WERI-Rb-1 (cell line): ENCODE measurements at regions not wholly inside any gene's neighbourhood (a gene's known extent, or its start where the extent isn't known, plus 50 kb on each side); places are given as distances from the start of the nearest gene placed in this dataset.

Experiments used
- DNase-seq: peaks from one replicate; pipeline ENCODE4 v3.0.0-alpha.2; 2020
- H3K27ac ChIP-seq: fragments of 250-450 bp; sonication (Bioruptor Pico); 2 replicates; pipeline ENCODE4 v1.5.1; 2020; ENCODE audit warnings: mild to moderate bottlenecking, moderate library complexity
- H3K27me3 ChIP-seq: fragments of 250-450 bp; sonication (Bioruptor Pico); 2 replicates; pipeline ENCODE4 v1.5.1; 2021; ENCODE audit warnings: mild to moderate bottlenecking, low read depth, moderate library complexity; ENCODE audit not compliant: insufficient read depth, severe bottlenecking
- H3K36me3 ChIP-seq: fragments of 250-450 bp; sonication (Bioruptor Pico); 2 replicates; pipeline ENCODE4 v1.5.1; 2020; ENCODE audit warnings: mild to moderate bottlenecking, moderate library complexity
- H3K4me3 ChIP-seq: 2 replicates; pipeline ENCODE4 v1.5.1; 2011; ENCODE audit warnings: low read depth, mild to moderate bottlenecking, control low read depth, low read length
- H3K9me3 ChIP-seq: fragments of 250-450 bp; sonication (Bioruptor Pico); 2 replicates; pipeline ENCODE4 v1.5.1; 2021; ENCODE audit warnings: mild to moderate bottlenecking, moderate library complexity; ENCODE audit not compliant: severe bottlenecking
- TF ChIP-seq, protein P1 (sequence below): IDR thresholded peaks from 2 replicates; pipeline ENCODE4 v1.5.1; 2011; ENCODE audit warnings: low read depth, mild to moderate bottlenecking, control low read depth, inconsistent platforms, low read length

DNA sequence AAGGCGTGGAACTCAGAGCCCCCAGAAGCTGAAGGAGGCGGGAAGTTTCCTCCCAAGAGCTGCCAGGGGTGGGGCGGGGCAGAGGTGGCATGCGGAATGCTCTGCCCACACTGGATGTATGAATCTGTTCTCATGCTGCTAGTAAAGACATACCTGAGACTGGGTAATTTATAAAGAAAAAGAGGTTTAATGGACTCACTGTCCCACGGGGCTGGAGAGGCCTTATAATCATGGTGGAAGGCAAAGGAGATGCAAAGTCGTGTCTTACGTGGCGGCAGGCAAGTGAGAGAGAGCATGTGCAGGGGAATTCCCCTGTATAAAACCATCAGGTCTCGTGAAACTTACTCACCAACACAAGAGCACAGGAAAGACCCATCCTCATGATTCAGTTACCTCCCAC is 57.6 kb downstream of the SMIM38 start:
- no peak overlapping the region for H3K4me3 ChIP-seq
- H3K9me3 ChIP-seq, result peaks cover 3% of the 10 kb centered on the region
- peaks cover 2% of the 10 kb centered on the region for H3K27me3 ChIP-seq
- H3K36me3 ChIP-seq, result no peaks in the 10 kb centered on the region
- TF ChIP-seq, protein P1, sequence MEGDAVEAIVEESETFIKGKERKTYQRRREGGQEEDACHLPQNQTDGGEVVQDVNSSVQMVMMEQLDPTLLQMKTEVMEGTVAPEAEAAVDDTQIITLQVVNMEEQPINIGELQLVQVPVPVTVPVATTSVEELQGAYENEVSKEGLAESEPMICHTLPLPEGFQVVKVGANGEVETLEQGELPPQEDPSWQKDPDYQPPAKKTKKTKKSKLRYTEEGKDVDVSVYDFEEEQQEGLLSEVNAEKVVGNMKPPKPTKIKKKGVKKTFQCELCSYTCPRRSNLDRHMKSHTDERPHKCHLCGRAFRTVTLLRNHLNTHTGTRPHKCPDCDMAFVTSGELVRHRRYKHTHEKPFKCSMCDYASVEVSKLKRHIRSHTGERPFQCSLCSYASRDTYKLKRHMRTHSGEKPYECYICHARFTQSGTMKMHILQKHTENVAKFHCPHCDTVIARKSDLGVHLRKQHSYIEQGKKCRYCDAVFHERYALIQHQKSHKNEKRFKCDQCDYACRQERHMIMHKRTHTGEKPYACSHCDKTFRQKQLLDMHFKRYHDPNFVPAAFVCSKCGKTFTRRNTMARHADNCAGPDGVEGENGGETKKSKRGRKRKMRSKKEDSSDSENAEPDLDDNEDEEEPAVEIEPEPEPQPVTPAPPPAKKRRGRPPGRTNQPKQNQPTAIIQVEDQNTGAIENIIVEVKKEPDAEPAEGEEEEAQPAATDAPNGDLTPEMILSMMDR, result no peak
- no peak for DNase-seq
- no peak overlapping the region for H3K27ac ChIP-seq

DNA sequence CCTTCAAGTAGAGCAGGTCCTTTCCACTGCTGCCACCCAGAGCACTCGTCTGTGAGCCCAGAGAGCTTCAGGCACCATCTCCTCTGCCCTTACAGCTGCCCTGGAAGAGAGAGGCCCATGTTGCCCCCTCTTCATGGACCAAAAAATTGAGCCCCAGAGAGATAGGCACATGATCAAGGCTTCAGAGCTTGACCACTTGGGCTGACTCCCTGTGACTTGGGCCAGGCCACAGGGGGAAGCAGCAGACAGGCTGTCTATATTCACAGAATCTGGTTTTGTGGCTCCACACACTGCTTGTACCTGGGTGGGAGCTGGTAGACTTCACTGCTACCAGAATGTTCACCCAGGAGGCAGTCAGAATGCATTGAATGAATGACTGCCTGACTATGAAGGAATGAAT is 58.2 kb downstream of the SMIM38 start:
- no peak for DNase-seq
- TF ChIP-seq, protein P1, result no peak
- H3K9me3 ChIP-seq, result no peaks in the 10 kb centered on the region
- no peak overlapping the region for H3K27ac ChIP-seq
- H3K36me3 ChIP-seq, result no peaks in the 10 kb centered on the region
- H3K4me3 ChIP-seq, result no peak overlapping the region
- peaks cover 2% of the 10 kb centered on the region for H3K27me3 ChIP-seq

GRCh38 chr11:69215216-69215615 is 59.5 kb downstream of the SMIM38 start:
- TF ChIP-seq, protein P1, result no peak
- Histone ChIP-seq H3K36me3 (no peaks in the 10 kb centered on the region), H3K9me3 (no peaks in the 10 kb centered on the region), H3K4me3 (no peak overlapping the region), H3K27ac (no peak overlapping the region), H3K27me3 (peaks cover 2% of the 10 kb centered on the region)
- no peak for DNase-seq

DNA sequence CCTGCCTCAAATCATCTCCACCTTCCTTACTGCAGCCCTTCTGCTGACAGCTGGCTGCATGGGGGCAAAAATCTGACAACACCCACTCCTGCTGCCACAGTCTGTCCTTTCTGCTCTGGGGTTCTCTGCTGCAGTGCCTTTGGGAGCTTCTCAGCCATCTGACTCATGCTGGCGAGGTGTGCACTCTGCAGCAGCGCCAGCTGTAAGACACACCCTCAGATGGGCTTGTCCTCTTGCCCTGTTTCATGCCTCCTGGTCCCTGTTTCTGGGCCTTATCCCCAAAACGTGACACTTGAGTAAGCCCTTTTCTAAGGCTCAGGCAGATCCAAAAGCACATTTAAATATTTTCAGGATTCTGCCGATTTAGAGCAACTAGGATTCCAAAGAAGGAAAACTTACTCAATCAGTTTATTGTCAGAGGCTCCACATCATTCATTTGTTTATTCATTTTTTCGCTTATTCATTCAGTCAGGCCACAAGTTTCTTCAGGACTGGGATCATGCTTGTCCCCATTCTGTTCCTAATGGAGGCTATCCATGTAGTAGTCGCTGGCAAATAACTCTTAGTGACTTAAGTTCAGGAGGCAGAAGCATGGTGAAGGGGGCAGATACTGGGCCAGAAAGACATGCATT is 60.2 kb downstream of the SMIM38 start:
- Histone ChIP-seq H3K27me3 (peaks cover 2% of the 10 kb centered on the region), H3K9me3 (no peaks in the 10 kb centered on the region), H3K36me3 (no peaks in the 10 kb centered on the region), H3K27ac (no peak overlapping the region), H3K4me3 (no peak overlapping the region)
- DNase-seq, result no peak
- TF ChIP-seq, protein P1, result no peak

GRCh38 chr11:69216647-69217051 is 60.9 kb downstream of the SMIM38 start:
- no peak for DNase-seq
- Histone ChIP-seq H3K27ac (no peak overlapping the region), H3K36me3 (no peaks in the 10 kb centered on the region), H3K27me3 (peaks cover 2% of the 10 kb centered on the region), H3K9me3 (no peaks in the 10 kb centered on the region), H3K4me3 (no peak overlapping the region)
- TF ChIP-seq, protein P1, result no peak
